ENCODE measurements at regions not wholly inside any gene's neighbourhood (a gene's known extent, or its start where the extent isn't known, plus 50 kb on each side); places are given as distances from the start of the nearest gene placed in this dataset.

DNA sequence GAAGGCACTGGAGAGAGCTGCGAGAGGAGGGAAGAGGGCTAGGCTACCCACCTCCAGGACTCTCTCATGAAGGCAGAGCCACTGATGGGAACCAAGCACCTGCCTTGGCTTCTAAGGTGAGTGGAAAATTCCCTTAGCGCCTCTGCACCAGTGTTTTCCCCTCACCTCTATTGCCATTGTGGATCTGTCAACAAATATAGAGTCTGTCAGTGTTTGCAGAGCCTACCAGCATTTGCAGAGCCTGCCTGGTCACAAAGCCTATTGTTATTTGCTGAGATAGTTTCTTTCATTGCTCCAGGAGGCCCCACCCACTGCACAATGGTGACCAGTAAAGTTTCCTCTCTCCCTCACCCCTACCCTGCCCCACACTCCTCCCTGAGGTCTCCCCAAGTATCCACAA lies 141.9 kb downstream of the MRPL14 start:
- TF ChIP-seq CTCF (IDR thresholded peaks at IDR 0.05) (no peak), POLR2A (IDR thresholded peaks at IDR 0.05) (no peak)
